ENCODE measurements at regions not wholly inside any gene's neighbourhood (a gene's known extent, or its start where the extent isn't known, plus 50 kb on each side); places are given as distances from the start of the nearest gene placed in this dataset.
A peak's percentile ranks its signal among the peaks of the same experiment; 100 is the strongest.

DNA sequence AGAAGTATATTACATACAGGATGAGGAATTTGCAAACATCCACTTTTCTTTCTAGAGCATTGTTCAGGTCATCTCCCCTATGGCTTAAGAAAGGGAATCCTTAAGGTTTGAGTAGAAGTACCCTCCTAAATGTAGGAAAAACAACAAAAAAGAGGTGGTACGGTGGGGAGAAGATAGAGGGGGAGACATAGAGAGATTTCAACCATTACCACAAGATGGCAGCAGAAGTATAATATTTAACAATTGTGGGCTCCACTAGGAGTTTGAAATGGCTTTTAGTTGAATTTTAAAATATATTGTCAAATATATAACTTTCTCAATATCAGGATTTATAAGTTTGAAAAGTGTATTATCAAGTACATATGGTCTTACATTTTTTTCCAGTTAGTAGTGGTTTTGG lies 72.7 kb upstream of the PRKG1 start:
- H3K9me3 ChIP-seq: no peaks in the 10 kb centered on the region
- peaks cover 26% of the 10 kb centered on the region for H3K27me3 ChIP-seq
- no peak overlapping the region for H3K4me3 ChIP-seq (ENCODE audit: low read depth, low read length)
- no peaks in the 10 kb centered on the region for H3K36me3 ChIP-seq
- no peak for DNase-seq
- no peaks in the 10 kb centered on the region for H3K4me1 ChIP-seq
- TF ChIP-seq, protein P1, sequence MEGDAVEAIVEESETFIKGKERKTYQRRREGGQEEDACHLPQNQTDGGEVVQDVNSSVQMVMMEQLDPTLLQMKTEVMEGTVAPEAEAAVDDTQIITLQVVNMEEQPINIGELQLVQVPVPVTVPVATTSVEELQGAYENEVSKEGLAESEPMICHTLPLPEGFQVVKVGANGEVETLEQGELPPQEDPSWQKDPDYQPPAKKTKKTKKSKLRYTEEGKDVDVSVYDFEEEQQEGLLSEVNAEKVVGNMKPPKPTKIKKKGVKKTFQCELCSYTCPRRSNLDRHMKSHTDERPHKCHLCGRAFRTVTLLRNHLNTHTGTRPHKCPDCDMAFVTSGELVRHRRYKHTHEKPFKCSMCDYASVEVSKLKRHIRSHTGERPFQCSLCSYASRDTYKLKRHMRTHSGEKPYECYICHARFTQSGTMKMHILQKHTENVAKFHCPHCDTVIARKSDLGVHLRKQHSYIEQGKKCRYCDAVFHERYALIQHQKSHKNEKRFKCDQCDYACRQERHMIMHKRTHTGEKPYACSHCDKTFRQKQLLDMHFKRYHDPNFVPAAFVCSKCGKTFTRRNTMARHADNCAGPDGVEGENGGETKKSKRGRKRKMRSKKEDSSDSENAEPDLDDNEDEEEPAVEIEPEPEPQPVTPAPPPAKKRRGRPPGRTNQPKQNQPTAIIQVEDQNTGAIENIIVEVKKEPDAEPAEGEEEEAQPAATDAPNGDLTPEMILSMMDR (IDR thresholded peaks at IDR 0.05; ENCODE audit: low read depth, low read length): peak; percentile 58

GRCh38 chr10:51002469-51002868 lies 71.8 kb upstream of the PRKG1 start:
- TF ChIP-seq, protein P1 (IDR thresholded peaks at IDR 0.05; ENCODE audit: low read depth, low read length): no peak

DNA sequence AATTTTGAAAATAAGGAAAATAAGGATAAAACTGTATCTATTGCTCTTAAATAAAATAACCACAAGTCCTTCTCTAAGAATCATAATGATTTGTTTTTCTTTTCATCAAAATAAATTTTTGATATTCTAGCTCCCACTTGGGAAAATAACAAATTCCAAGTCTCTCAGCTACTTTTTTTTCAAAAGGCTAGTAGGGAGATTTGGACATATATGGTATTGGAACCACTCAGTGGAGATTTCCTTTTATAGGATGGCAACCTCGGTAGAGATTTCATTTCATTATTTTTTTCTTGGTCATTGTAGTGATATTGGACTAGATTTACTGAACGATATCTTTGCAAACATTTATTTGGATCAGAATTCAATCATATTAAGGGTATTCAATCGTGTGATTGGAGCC lies 69.5 kb upstream of the PRKG1 start:
- Histone ChIP-seq H3K4me3 (ENCODE audit: low read depth, low read length) (no peak overlapping the region), H3K36me3 (no peaks in the 10 kb centered on the region), H3K27me3 (peaks cover 15% of the 10 kb centered on the region), H3K4me1 (no peaks in the 10 kb centered on the region), H3K9me3 (no peaks in the 10 kb centered on the region)
- TF ChIP-seq, protein P1 (IDR thresholded peaks at IDR 0.05; ENCODE audit: low read depth, low read length): no peak
- no peak for DNase-seq

More at GRCh38 chr10:51002469-51002868, 71.8 kb upstream of the PRKG1 start:
- H3K4me1 ChIP-seq: no peaks in the 10 kb centered on the region
- DNase-seq: no peak
- H3K4me3 ChIP-seq (ENCODE audit: low read depth, low read length): no peak overlapping the region
- no peaks in the 10 kb centered on the region for H3K9me3 ChIP-seq
- H3K27me3 ChIP-seq: peaks cover 22% of the 10 kb centered on the region
- no peaks in the 10 kb centered on the region for H3K36me3 ChIP-seq

GRCh38 chr10:51005551-51005950 lies 68.7 kb upstream of the PRKG1 start:
- TF ChIP-seq, protein P1 (IDR thresholded peaks at IDR 0.05; ENCODE audit: low read depth, low read length): no peak
- H3K4me3 ChIP-seq (ENCODE audit: low read depth, low read length): no peak overlapping the region
- H3K9me3 ChIP-seq: no peaks in the 10 kb centered on the region
- no peak for DNase-seq
- peaks cover 13% of the 10 kb centered on the region for H3K27me3 ChIP-seq
- no peaks in the 10 kb centered on the region for H3K4me1 ChIP-seq
- no peaks in the 10 kb centered on the region for H3K36me3 ChIP-seq

DNA sequence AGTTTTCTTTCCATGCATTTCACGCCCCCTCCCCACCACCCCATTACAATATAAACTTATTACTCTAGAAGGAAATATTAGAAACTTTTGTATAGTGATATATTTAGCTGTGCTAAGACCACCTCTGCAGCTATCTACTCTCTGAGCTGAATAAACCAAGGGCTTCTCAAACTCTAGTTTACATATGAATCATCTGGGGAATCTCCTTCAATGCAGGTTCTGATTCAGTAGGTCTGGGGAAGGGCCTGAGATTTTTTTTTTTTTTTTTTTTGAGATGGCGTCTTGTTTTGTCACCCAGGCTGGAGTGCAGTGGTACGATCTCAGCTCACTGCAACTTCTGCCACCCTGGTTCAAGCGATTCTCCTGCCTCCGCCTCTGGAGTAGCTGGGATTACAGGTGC lies 67.6 kb upstream of the PRKG1 start:
- H3K36me3 ChIP-seq: no peaks in the 10 kb centered on the region
- no peak overlapping the region for H3K4me3 ChIP-seq (ENCODE audit: low read depth, low read length)
- H3K27me3 ChIP-seq: peaks cover 13% of the 10 kb centered on the region
- no peak for DNase-seq
- TF ChIP-seq, protein P1 (IDR thresholded peaks at IDR 0.05; ENCODE audit: low read depth, low read length): no peak
- H3K9me3 ChIP-seq: no peaks in the 10 kb centered on the region
- no peaks in the 10 kb centered on the region for H3K4me1 ChIP-seq

DNA sequence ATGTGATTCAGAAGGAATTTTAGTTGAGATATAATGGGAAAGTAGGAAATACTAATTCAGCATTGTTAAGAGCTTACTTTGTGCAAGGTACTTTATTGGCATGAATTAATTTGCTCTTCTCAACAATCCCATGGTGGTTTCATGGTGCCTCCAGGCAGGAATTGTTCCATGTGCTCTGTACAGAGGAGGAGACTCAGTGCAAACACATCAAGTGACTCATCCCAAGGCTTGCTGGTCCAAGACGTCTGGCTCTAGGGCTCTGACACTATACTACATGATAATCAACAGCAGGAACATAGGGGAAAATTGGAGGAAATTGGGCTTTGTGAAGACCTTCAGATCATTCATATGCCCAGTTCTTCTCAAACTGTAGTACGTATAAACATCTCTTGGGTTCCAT lies 66.5 kb upstream of the PRKG1 start:
- TF ChIP-seq, protein P1 (IDR thresholded peaks at IDR 0.05; ENCODE audit: low read depth, low read length): no peak
- no peaks in the 10 kb centered on the region for H3K9me3 ChIP-seq
- DNase-seq: no peak
- H3K4me3 ChIP-seq (ENCODE audit: low read depth, low read length): no peak overlapping the region
- H3K4me1 ChIP-seq: no peaks in the 10 kb centered on the region
- H3K27me3 ChIP-seq: peaks cover 9% of the 10 kb centered on the region
- H3K36me3 ChIP-seq: no peaks in the 10 kb centered on the region

All from BE2C (cell line).